ENCODE measurements at regions not wholly inside any gene's neighbourhood (a gene's known extent, or its start where the extent isn't known, plus 50 kb on each side); places are given as distances from the start of the nearest gene placed in this dataset.

DNA sequence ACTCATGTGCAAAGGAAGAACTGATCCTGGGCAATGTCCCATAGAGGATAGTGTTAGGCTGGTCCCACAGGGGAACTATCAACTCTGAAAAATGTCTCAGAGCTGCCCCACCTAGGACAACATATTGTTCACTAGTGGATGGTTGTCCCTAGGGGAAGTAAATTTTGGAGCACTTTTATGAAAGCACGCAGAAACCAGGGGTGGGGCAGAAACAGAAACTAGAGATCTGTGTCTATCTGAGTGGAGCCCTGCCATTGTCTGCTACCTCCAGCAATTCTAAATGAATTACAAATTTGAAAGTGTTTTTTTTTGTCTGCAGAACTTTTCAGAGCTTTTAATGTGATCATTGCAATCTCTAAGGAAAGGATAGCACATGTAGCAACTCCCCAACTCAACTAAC lies 357.1 kb upstream of the PROK2 start:
- H3K9me3 Mint-ChIP-seq = no peaks in the 10 kb centered on the region
- H3K27ac ChIP-seq (ENCODE audit: low read length) = no peak overlapping the region
- H3K27me3 ChIP-seq (ENCODE audit: control insufficient read depth, insufficient read depth, low read length) = no peaks in the 10 kb centered on the region
- intact Hi-C loops (cut with micrococcal nuclease) = no loop called here
- no peak overlapping the region for H3K27ac Mint-ChIP-seq
- 67% methylated on average over 1 of the region's 1 CpG for WGBS (ENCODE audit: insufficient coverage)
- no peak overlapping the region for H3K4me3 ChIP-seq (ENCODE audit: low read length)
- H3K27me3 Mint-ChIP-seq (ENCODE audit: low read depth in 2 of 2) = peaks cover 2 to 17% of the 10 kb centered on the region in 2 donors
- H3K4me3 Mint-ChIP-seq = no peak overlapping the region
- H3K36me3 Mint-ChIP-seq = no peaks in the 10 kb centered on the region
- H3K4me1 Mint-ChIP-seq = peaks cover 7 to 8% of the 10 kb centered on the region in 2 donors
- H3K36me3 ChIP-seq (ENCODE audit: control insufficient read depth, insufficient read depth, low read length) = no peaks in the 10 kb centered on the region
- DNase-seq (no peak), ATAC-seq (no peak)
- H3K4me1 ChIP-seq (ENCODE audit: control insufficient read depth, insufficient read depth, low read length) = peaks cover 5% of the 10 kb centered on the region
- TF ChIP-seq, protein P1, sequence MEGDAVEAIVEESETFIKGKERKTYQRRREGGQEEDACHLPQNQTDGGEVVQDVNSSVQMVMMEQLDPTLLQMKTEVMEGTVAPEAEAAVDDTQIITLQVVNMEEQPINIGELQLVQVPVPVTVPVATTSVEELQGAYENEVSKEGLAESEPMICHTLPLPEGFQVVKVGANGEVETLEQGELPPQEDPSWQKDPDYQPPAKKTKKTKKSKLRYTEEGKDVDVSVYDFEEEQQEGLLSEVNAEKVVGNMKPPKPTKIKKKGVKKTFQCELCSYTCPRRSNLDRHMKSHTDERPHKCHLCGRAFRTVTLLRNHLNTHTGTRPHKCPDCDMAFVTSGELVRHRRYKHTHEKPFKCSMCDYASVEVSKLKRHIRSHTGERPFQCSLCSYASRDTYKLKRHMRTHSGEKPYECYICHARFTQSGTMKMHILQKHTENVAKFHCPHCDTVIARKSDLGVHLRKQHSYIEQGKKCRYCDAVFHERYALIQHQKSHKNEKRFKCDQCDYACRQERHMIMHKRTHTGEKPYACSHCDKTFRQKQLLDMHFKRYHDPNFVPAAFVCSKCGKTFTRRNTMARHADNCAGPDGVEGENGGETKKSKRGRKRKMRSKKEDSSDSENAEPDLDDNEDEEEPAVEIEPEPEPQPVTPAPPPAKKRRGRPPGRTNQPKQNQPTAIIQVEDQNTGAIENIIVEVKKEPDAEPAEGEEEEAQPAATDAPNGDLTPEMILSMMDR (IDR thresholded peaks at IDR 0.05) = no peak
- H3K9me3 ChIP-seq (ENCODE audit: control insufficient read depth, insufficient read depth, low read length) = no peaks in the 10 kb centered on the region

DNA sequence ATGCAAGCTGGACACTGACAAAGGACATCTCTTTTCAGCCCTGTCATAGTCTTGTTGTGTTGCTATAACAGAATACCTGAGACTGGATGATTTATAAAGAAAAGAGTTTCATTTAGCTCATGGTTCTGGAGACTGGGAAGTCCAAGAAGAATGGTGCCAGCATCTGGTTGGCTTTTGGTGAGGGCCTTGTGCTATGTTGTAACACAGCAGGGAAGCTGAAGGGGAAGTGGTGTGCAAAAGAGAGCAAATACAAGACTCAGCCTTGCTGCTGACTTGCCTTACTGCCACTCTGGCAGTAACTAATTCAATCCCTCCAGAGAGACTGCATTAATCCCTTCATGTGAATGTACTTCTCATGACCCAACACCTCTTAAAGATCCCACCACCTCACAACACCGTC lies 356.3 kb upstream of the PROK2 start:
- no peaks in the 10 kb centered on the region for H3K9me3 Mint-ChIP-seq
- H3K9me3 ChIP-seq (ENCODE audit: control insufficient read depth, insufficient read depth, low read length) = no peaks in the 10 kb centered on the region
- peaks cover 5% of the 10 kb centered on the region for H3K4me1 ChIP-seq (ENCODE audit: control insufficient read depth, insufficient read depth, low read length)
- H3K27ac Mint-ChIP-seq = no peak overlapping the region
- DNase-seq (no peak), ATAC-seq (no peak)
- H3K4me3 Mint-ChIP-seq = no peak overlapping the region
- peaks cover 7 to 17% of the 10 kb centered on the region in 2 donors for H3K27me3 Mint-ChIP-seq (ENCODE audit: low read depth in 2 of 2)
- H3K36me3 ChIP-seq (ENCODE audit: control insufficient read depth, insufficient read depth, low read length) = no peaks in the 10 kb centered on the region
- H3K4me1 Mint-ChIP-seq = peaks cover 7 to 8% of the 10 kb centered on the region in 2 donors
- no peaks in the 10 kb centered on the region for H3K27me3 ChIP-seq (ENCODE audit: control insufficient read depth, insufficient read depth, low read length)
- TF ChIP-seq, protein P1 (IDR thresholded peaks at IDR 0.05) = no peak
- 100% methylated on average over 1 of the region's 1 CpG for WGBS (ENCODE audit: insufficient coverage)
- no peaks in the 10 kb centered on the region for H3K36me3 Mint-ChIP-seq
- no peak overlapping the region for H3K4me3 ChIP-seq (ENCODE audit: low read length)
- no peak overlapping the region for H3K27ac ChIP-seq (ENCODE audit: low read length)
- intact Hi-C loops (cut with micrococcal nuclease) = no loop called here

DNA sequence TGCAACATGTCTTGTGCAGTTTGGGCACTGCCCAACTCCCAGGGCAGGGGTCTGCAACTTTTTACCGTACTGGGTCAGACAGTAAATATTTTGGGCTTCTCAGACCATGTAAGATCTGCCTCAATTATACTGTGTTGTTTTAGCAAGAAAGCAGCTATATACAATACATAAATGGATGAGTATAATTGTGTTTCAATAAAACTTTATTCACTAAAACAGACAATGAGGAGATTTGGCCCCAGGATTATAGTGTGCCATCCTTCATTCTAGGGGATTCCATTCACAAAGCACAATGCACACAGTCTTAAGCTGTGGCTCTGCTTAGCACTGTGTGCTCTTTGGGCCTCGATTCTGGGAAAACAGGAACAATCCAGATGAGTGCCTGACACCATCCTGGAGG lies 354.4 kb upstream of the PROK2 start:
- H3K36me3 Mint-ChIP-seq = no peaks in the 10 kb centered on the region
- peaks cover 7 to 8% of the 10 kb centered on the region in 2 donors for H3K27me3 Mint-ChIP-seq (ENCODE audit: low read depth in 2 of 2)
- H3K36me3 ChIP-seq (ENCODE audit: control insufficient read depth, insufficient read depth, low read length) = no peaks in the 10 kb centered on the region
- no peak overlapping the region for H3K27ac Mint-ChIP-seq
- 75% methylated on average over 2 of the region's 2 CpGs for WGBS (ENCODE audit: insufficient coverage)
- no peaks in the 10 kb centered on the region for H3K4me1 Mint-ChIP-seq
- no peaks in the 10 kb centered on the region for H3K9me3 ChIP-seq (ENCODE audit: control insufficient read depth, insufficient read depth, low read length)
- H3K4me3 ChIP-seq (ENCODE audit: low read length) = no peak overlapping the region
- H3K9me3 Mint-ChIP-seq = no peaks in the 10 kb centered on the region
- TF ChIP-seq, protein P1 (IDR thresholded peaks at IDR 0.05) = no peak
- intact Hi-C loops (cut with micrococcal nuclease) = no loop called here
- peaks cover 7% of the 10 kb centered on the region for H3K4me1 ChIP-seq (ENCODE audit: control insufficient read depth, insufficient read depth, low read length)
- H3K27ac ChIP-seq (ENCODE audit: low read length) = no peak overlapping the region
- H3K4me3 Mint-ChIP-seq = no peak overlapping the region
- no peaks in the 10 kb centered on the region for H3K27me3 ChIP-seq (ENCODE audit: control insufficient read depth, insufficient read depth, low read length)
- DNase-seq = no peak
- ATAC-seq = no peak
